Activated CD4-positive, alpha-beta T cell treated with anti-CD3 and anti-CD28 coated beads, Interleukin-10, Interleukin-2, amounts not matched to agents 100 ng/mL and 50 ng/mL, durations not matched to agents 16 hours and 8 hours (primary cell): ENCODE measurements at regions not wholly inside any gene's neighbourhood (a gene's known extent, or its start where the extent isn't known, plus 50 kb on each side); places are given as distances from the start of the nearest gene placed in this dataset.

Experiments used
- DNase-seq: peaks from one replicate; pipeline ENCODE4 v3.0.0-alpha.2; 2020

GRCh38 chr10:91335147-91335546 is 75.0 kb upstream of the HECTD2 start:
- DNase-seq: peak; percentile 16

GRCh38 chr10:91339729-91340128 is 70.4 kb upstream of the HECTD2 start:
- no peak for DNase-seq

GRCh38 chr10:91340613-91341362 is 69.4 kb upstream of the HECTD2 start:
- no peak for DNase-seq

GRCh38 chr10:91341686-91342085 is 68.5 kb upstream of the HECTD2 start:
- DNase-seq: no peak

GRCh38 chr10:91343010-91343409 is 67.1 kb upstream of the HECTD2 start:
- DNase-seq: no peak

- DNase-seq: no peak
These were observed 65.9 kb upstream of the HECTD2 start for GRCh38 chr10:91344117-91344856.

GRCh38 chr10:91345716-91346115 is 64.4 kb upstream of the HECTD2 start:
- no peak for DNase-seq

- no peak for DNase-seq
These were observed 62.6 kb upstream of the HECTD2 start for GRCh38 chr10:91347529-91347928.

- no peak for DNase-seq
These were observed 60.8 kb upstream of the HECTD2 start for GRCh38 chr10:91349381-91349780.

- no peak for DNase-seq
These were observed 59.5 kb upstream of the HECTD2 start for GRCh38 chr10:91350651-91351081.

GRCh38 chr10:91352760-91353159 is 57.4 kb upstream of the HECTD2 start:
- DNase-seq: no peak

- no peak for DNase-seq
These were observed 55.7 kb upstream of the HECTD2 start for GRCh38 chr10:91354166-91355075.

- no peak for DNase-seq
These were observed 54.1 kb upstream of the HECTD2 start for GRCh38 chr10:91355998-91356397.

GRCh38 chr10:91357497-91357896 is 52.6 kb upstream of the HECTD2 start:
- DNase-seq: no peak
